ENCODE measurements at regions not wholly inside any gene's neighbourhood (a gene's known extent, or its start where the extent isn't known, plus 50 kb on each side); places are given as distances from the start of the nearest gene placed in this dataset.
A peak's percentile ranks its signal among the peaks of the same experiment; 100 is the strongest.

DNA sequence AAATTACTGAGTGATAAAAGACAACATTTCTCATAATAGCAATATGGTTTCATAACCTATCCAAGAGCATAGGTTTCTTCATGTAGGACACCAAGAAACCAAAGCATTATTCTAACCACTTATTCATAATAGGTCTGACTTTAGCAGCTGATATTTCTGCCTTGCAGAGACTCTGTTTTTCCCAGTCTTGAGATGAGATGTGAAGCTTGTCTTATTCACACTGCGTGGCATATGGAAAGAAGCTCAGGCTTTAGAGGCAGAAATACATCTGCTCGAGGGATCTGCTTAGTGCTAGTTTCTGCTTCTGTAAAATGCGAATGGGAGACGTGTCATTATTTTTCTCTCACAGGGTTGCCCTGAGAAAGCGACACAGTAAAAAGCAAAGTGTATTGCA lies 232.0 kb upstream of the SPRY2 start:
- H3K4me3 ChIP-seq (ENCODE audit: low read depth in 1 of 3, low read length in 3 of 3), result no peak overlapping the region
- TF ChIP-seq, protein P1, sequence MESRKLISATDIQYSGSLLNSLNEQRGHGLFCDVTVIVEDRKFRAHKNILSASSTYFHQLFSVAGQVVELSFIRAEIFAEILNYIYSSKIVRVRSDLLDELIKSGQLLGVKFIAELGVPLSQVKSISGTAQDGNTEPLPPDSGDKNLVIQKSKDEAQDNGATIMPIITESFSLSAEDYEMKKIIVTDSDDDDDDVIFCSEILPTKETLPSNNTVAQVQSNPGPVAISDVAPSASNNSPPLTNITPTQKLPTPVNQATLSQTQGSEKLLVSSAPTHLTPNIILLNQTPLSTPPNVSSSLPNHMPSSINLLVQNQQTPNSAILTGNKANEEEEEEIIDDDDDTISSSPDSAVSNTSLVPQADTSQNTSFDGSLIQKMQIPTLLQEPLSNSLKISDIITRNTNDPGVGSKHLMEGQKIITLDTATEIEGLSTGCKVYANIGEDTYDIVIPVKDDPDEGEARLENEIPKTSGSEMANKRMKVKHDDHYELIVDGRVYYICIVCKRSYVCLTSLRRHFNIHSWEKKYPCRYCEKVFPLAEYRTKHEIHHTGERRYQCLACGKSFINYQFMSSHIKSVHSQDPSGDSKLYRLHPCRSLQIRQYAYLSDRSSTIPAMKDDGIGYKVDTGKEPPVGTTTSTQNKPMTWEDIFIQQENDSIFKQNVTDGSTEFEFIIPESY (IDR thresholded peaks at IDR 0.05), result no peak
- no peak for TF ChIP-seq YY1 (IDR thresholded peaks at IDR 0.05)
- TF ChIP-seq, protein P2, sequence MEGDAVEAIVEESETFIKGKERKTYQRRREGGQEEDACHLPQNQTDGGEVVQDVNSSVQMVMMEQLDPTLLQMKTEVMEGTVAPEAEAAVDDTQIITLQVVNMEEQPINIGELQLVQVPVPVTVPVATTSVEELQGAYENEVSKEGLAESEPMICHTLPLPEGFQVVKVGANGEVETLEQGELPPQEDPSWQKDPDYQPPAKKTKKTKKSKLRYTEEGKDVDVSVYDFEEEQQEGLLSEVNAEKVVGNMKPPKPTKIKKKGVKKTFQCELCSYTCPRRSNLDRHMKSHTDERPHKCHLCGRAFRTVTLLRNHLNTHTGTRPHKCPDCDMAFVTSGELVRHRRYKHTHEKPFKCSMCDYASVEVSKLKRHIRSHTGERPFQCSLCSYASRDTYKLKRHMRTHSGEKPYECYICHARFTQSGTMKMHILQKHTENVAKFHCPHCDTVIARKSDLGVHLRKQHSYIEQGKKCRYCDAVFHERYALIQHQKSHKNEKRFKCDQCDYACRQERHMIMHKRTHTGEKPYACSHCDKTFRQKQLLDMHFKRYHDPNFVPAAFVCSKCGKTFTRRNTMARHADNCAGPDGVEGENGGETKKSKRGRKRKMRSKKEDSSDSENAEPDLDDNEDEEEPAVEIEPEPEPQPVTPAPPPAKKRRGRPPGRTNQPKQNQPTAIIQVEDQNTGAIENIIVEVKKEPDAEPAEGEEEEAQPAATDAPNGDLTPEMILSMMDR (IDR thresholded peaks at IDR 0.05; ENCODE audit: low read depth, low read length, missing input control), result no peak
- no peaks in the 10 kb centered on the region for H3K9me3 ChIP-seq (ENCODE audit: control insufficient read depth in 4 of 4, low read length in 3 of 4)
- no peak for DNase-seq (ENCODE audit: low spot score)
- H3K4me1 ChIP-seq (ENCODE audit: control insufficient read depth in 4 of 4, insufficient read depth in 4 of 4, low read length in 3 of 4), result no peaks in the 10 kb centered on the region
- WGBS, result 90% methylated on average over 5 of the region's 5 CpGs
- H3K27me3 ChIP-seq (ENCODE audit: control insufficient read depth in 4 of 4, insufficient read depth in 4 of 4, low read length in 3 of 4), result no peaks in the 10 kb centered on the region
- H3K36me3 ChIP-seq (ENCODE audit: control insufficient read depth in 4 of 4, insufficient read depth in 3 of 4, low read depth in 1 of 4, low read length in 3 of 4), result no peaks in the 10 kb centered on the region
- H3K27ac ChIP-seq (ENCODE audit: low read depth in 1 of 2, low read length in 2 of 2), result no peak overlapping the region
- no peak overlapping the region for H3K9ac ChIP-seq (ENCODE audit: low read depth in 1 of 2, low read length in 2 of 2)

DNA sequence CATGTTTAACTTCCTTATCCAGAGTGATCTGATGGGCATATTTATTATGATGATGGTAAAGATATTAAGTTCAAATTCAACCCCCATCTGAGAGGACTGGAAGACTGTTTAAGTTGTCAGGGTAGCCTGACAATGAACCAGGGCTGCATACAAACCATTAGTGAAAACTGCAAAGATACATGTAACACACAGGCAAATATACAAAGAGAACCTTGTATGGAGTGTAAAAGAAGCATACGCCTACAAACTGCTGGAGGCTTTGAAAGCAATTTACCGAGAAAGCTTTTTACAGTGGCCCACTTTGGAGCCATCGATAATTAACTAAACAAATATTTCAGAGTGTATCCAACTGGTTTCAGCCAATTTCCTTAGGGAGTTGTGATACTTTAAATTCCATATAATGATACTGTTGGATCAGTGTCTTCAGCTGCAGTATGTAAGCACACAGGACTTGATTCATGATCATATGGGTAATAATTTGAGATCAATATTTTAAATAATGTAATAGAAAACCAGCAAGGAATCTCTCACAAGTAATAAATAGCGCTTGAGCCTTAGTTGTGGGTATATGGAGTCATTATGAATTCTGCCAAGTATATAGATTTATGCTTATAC lies 231.5 kb upstream of the SPRY2 start:
- Histone ChIP-seq H3K36me3 (ENCODE audit: control insufficient read depth in 4 of 4, insufficient read depth in 3 of 4, low read depth in 1 of 4, low read length in 3 of 4) (no peaks in the 10 kb centered on the region), H3K4me1 (ENCODE audit: control insufficient read depth in 4 of 4, insufficient read depth in 4 of 4, low read length in 3 of 4) (no peaks in the 10 kb centered on the region), H3K9me3 (ENCODE audit: control insufficient read depth in 4 of 4, low read length in 3 of 4) (no peaks in the 10 kb centered on the region), H3K4me3 (ENCODE audit: low read depth in 1 of 3, low read length in 3 of 3) (no peak overlapping the region), H3K27me3 (ENCODE audit: control insufficient read depth in 4 of 4, insufficient read depth in 4 of 4, low read length in 3 of 4) (no peaks in the 10 kb centered on the region), H3K9ac (ENCODE audit: low read depth in 1 of 2, low read length in 2 of 2) (no peak overlapping the region), H3K27ac (ENCODE audit: low read depth in 1 of 2, low read length in 2 of 2) (no peak overlapping the region)
- 88% methylated on average over 4 of the region's 4 CpGs for WGBS
- TF ChIP-seq YY1 (IDR thresholded peaks at IDR 0.05) (no peak), RAD21 (IDR thresholded peaks at IDR 0.05) (no peak)
- no peak for DNase-seq (ENCODE audit: low spot score)

DNA sequence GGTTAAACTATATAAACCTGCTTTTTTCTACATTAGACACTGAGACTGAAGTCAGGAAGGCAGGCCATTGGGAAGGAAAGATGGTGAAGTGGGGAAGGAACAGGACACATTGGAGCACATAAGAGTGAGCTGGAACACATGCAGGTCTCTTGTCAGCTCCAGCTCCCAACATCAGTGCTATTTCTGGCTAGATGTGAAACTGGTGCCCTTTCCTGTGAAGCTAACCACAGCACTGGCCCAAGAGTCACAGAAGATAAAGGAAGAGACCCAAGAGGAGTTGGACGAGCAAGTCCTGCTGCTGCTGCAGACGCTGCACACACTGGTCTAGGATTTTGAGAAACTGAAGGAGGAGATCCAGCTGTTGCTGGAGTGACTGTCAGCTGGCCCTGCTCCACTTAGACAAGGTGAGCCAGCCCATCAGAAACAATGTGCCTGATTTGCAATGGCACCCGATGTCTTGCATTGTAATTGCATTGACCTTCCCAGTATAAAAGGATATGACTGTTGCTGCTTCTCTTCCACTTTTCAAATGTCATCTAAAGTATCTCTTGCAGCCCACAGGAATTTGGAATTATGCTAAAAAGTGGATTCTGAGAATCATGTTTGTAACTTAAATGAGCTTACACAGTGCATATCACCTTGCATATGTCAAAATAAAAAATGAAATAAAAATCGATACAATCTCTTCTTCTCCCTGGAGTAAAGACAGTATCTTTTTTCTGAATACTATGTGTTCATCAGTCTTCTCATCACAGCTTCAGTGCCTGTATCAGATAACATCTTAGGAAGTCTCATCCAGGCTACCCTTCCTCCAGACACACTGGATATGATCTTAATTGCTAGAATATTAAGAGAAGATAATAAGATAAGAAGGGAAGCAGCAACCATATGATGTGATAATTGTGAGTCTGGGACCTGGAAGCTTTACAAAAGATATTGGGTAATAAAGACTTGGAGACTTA lies 230.7 kb upstream of the SPRY2 start:
- 87% methylated on average over 4 of the region's 4 CpGs for WGBS

DNA sequence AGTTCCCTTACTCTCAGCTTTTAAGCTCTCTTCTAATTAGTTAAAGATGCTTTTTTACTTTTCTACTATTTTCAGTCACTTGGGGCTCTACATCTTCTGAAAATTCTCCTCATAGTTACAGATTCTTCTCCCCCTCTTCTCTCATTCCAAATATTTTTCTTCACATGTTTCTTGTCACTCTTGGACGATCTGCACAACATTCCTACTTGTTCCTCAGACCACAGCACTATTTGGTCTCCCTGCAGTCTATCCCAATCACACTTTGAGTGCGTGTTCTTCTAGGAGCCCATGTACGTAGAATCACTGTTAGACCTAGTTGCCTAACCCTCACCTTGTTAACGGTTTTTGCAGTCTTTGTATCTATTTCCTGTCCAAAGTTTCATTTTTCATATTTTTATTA lies 222.5 kb upstream of the SPRY2 start:
- H3K4me1 ChIP-seq (ENCODE audit: control insufficient read depth in 4 of 4, insufficient read depth in 4 of 4, low read length in 3 of 4), result peaks cover 0 to under 1% (median under 1%) of the 10 kb centered on the region in 4 donors
- no peak overlapping the region for H3K4me3 ChIP-seq (ENCODE audit: low read depth in 1 of 3, low read length in 3 of 3)
- H3K9me3 ChIP-seq (ENCODE audit: control insufficient read depth in 4 of 4, low read length in 3 of 4), result no peaks in the 10 kb centered on the region
- no peak overlapping the region for H3K27ac ChIP-seq (ENCODE audit: low read depth in 1 of 2, low read length in 2 of 2)
- no peak for DNase-seq (ENCODE audit: low spot score)
- H3K9ac ChIP-seq (ENCODE audit: low read depth in 1 of 2, low read length in 2 of 2), result no peak overlapping the region
- no peaks in the 10 kb centered on the region for H3K27me3 ChIP-seq (ENCODE audit: control insufficient read depth in 4 of 4, insufficient read depth in 4 of 4, low read length in 3 of 4)
- 72% methylated on average over 4 of the region's 4 CpGs for WGBS
- H3K36me3 ChIP-seq (ENCODE audit: control insufficient read depth in 4 of 4, insufficient read depth in 3 of 4, low read depth in 1 of 4, low read length in 3 of 4), result no peaks in the 10 kb centered on the region
- no peak for TF ChIP-seq TAF1 (conservative IDR thresholded peaks at IDR 0.05)
- TF ChIP-seq HNF4G (IDR thresholded peaks at IDR 0.05), result no peak
- no peak for TF ChIP-seq NR2F2 (IDR thresholded peaks at IDR 0.05)
- TF ChIP-seq, protein P3, sequence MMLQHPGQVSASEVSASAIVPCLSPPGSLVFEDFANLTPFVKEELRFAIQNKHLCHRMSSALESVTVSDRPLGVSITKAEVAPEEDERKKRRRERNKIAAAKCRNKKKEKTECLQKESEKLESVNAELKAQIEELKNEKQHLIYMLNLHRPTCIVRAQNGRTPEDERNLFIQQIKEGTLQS (IDR thresholded peaks at IDR 0.05), result no peak
- TF ChIP-seq, protein P1 (IDR thresholded peaks at IDR 0.05), result no peak
- TF ChIP-seq RAD21 (IDR thresholded peaks at IDR 0.05), result no peak
- TF ChIP-seq FOXA2 (IDR thresholded peaks at IDR 0.05), result no peak
- TF ChIP-seq, protein P4, sequence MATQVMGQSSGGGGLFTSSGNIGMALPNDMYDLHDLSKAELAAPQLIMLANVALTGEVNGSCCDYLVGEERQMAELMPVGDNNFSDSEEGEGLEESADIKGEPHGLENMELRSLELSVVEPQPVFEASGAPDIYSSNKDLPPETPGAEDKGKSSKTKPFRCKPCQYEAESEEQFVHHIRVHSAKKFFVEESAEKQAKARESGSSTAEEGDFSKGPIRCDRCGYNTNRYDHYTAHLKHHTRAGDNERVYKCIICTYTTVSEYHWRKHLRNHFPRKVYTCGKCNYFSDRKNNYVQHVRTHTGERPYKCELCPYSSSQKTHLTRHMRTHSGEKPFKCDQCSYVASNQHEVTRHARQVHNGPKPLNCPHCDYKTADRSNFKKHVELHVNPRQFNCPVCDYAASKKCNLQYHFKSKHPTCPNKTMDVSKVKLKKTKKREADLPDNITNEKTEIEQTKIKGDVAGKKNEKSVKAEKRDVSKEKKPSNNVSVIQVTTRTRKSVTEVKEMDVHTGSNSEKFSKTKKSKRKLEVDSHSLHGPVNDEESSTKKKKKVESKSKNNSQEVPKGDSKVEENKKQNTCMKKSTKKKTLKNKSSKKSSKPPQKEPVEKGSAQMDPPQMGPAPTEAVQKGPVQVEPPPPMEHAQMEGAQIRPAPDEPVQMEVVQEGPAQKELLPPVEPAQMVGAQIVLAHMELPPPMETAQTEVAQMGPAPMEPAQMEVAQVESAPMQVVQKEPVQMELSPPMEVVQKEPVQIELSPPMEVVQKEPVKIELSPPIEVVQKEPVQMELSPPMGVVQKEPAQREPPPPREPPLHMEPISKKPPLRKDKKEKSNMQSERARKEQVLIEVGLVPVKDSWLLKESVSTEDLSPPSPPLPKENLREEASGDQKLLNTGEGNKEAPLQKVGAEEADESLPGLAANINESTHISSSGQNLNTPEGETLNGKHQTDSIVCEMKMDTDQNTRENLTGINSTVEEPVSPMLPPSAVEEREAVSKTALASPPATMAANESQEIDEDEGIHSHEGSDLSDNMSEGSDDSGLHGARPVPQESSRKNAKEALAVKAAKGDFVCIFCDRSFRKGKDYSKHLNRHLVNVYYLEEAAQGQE (IDR thresholded peaks at IDR 0.05), result no peak

More for the DNA sequence above, 230.7 kb upstream of the SPRY2 start:
- H3K4me1 ChIP-seq (ENCODE audit: control insufficient read depth in 4 of 4, insufficient read depth in 4 of 4, low read length in 3 of 4), result no peaks in the 10 kb centered on the region
- TF ChIP-seq RAD21 (IDR thresholded peaks at IDR 0.05), result peak in 1 of 2 donors; percentile 21
- no peak for TF ChIP-seq RXRA (IDR thresholded peaks at IDR 0.05)
- DNase-seq (ENCODE audit: low spot score), result no peak
- no peak overlapping the region for H3K27ac ChIP-seq (ENCODE audit: low read depth in 1 of 2, low read length in 2 of 2)
- no peak overlapping the region for H3K9ac ChIP-seq (ENCODE audit: low read depth in 1 of 2, low read length in 2 of 2)
- no peak overlapping the region for H3K4me3 ChIP-seq (ENCODE audit: low read depth in 1 of 3, low read length in 3 of 3)
- no peaks in the 10 kb centered on the region for H3K9me3 ChIP-seq (ENCODE audit: control insufficient read depth in 4 of 4, low read length in 3 of 4)
- no peaks in the 10 kb centered on the region for H3K36me3 ChIP-seq (ENCODE audit: control insufficient read depth in 4 of 4, insufficient read depth in 3 of 4, low read depth in 1 of 4, low read length in 3 of 4)
- H3K27me3 ChIP-seq (ENCODE audit: control insufficient read depth in 4 of 4, insufficient read depth in 4 of 4, low read length in 3 of 4), result no peaks in the 10 kb centered on the region
